K562 (cell line): ENCODE measurements at regions not wholly inside any gene's neighbourhood (a gene's known extent, or its start where the extent isn't known, plus 50 kb on each side); places are given as distances from the start of the nearest gene placed in this dataset.

Experiments used
- ATAC-seq: fragments of 200-7000 bp; cut with Tn5 transposase; 3 replicates; pipeline ENCODE4 v1.9.1; 2020; ENCODE audit warnings: moderate library complexity
- BruUV-seq: library from RNA; stranded (reverse); fragments of 400-500 nt; replicated peaks from 2 replicates; lab custom pipeline; 2021; lab: Mats Ljungman, UMichigan
- CTCF ChIA-PET: fragments of 300-600 bp; formaldehyde crosslinking; extraction: SDS; loops from one replicate; lab custom pipeline; 2021; ENCODE audit warnings: low intra/inter-chr PET ratio; lab: Yijun Ruan, JAX
- POLR2A ChIA-PET: fragments of 300-600, 350-650 bp; sonication (Branson Sonifier 250); formaldehyde crosslinking; extraction: SDS; loops from one replicate; lab custom pipeline; 2021; ENCODE audit warnings: antibody characterized with exemption, inconsistent platforms; lab: Yijun Ruan, JAX
- DNase-seq, 4 experiments: peaks; one replicate each; pipeline versions ENCODE4 v3.0.0 to v3.0.0-alpha.2; 2011 to 2018; ENCODE audit warnings: low spot score in 3 of 4, mixed read lengths in 3 of 4; ENCODE audit errors: extremely low read depth in 1 of 4
- FAIRE-seq: peaks from 2 replicates; lab custom pipeline; 2011; peaks lifted over from hg19 to GRCh38; lab: Jason Lieb, UNC
- H2AFZ ChIP-seq: 2 replicates; pipeline ENCODE4 v1.6.0; 2011; ENCODE audit warnings: low read depth, low read length, control low read depth, inconsistent platforms
- H3K27ac ChIP-seq: fragments of 200-600 bp; 3 replicates; pipeline ENCODE4 v1.8.0; 2011; ENCODE audit warnings: low read depth, mild to moderate bottlenecking, control low read depth, inconsistent platforms, low read length, moderate library complexity, mixed read lengths; ENCODE audit errors: extremely low read depth
- H3K27me3 ChIP-seq, 2 experiments: fragments of 300-600 bp in 1 of 2; 2 replicates in 1 of 2; 3 replicates in 1 of 2; pipeline versions ENCODE4 v1.6.0 to v1.8.0; 2011; ENCODE audit warnings: inconsistent platforms in 2 of 2, low read length in 2 of 2, mild to moderate bottlenecking in 1 of 2, mixed read lengths in 1 of 2, moderate library complexity in 1 of 2; ENCODE audit not compliant: control insufficient read depth in 2 of 2, insufficient read depth in 2 of 2
- H3K36me3 ChIP-seq: fragments of 300-600 bp; 3 replicates; pipeline ENCODE4 v1.8.0; 2011; ENCODE audit warnings: mild to moderate bottlenecking, low read length, inconsistent platforms; ENCODE audit not compliant: control insufficient read depth, insufficient read depth
- H3K4me1 ChIP-seq, 2 experiments: fragments of 200-600 bp in 1 of 2; replicated peaks in 1 of 2; 2 replicates in 1 of 2; 3 replicates in 1 of 2; pipeline versions ENCODE4 v1.5.1 to v1.8.0; 2011; ENCODE audit warnings: inconsistent platforms in 2 of 2, low read length in 2 of 2, mild to moderate bottlenecking in 1 of 2, mixed read lengths in 1 of 2, moderate library complexity in 1 of 2; ENCODE audit not compliant: control insufficient read depth in 2 of 2, insufficient read depth in 2 of 2
- H3K4me2 ChIP-seq: 2 replicates; pipeline ENCODE4 v1.6.1; 2011; ENCODE audit warnings: low read length, control low read depth, inconsistent platforms, mixed read lengths; ENCODE audit not compliant: insufficient read depth
- H3K4me3 ChIP-seq: fragments of 200-600 bp; sonication (generic), shearing (Covaris generic); 2 replicates; pipeline ENCODE4 v1.5.1; 2016; ENCODE audit warnings: control low read depth, inconsistent platforms
- H3K79me2 ChIP-seq: fragments of 200-600 bp; 3 replicates; pipeline ENCODE4 v1.8.0; 2011; ENCODE audit warnings: low read length, inconsistent platforms; ENCODE audit not compliant: control insufficient read depth, insufficient read depth
- H3K9ac ChIP-seq, 2 experiments: 2 replicates each; pipeline versions ENCODE4 v1.6.0 to v1.6.1; 2011; ENCODE audit warnings: low read depth in 2 of 2, low read length in 2 of 2, control low read depth in 1 of 2, inconsistent platforms in 1 of 2, mild to moderate bottlenecking in 1 of 2, mixed read lengths in 1 of 2; ENCODE audit not compliant: insufficient read depth in 1 of 2
- H3K9me1 ChIP-seq: one replicate; pipeline ENCODE4 v1.6.0; 2011; ENCODE audit warnings: inconsistent platforms, mild to moderate bottlenecking, low read length, moderate library complexity; ENCODE audit not compliant: control insufficient read depth, insufficient read depth
- H3K9me3 ChIP-seq: replicated peaks from 2 replicates; pipeline ENCODE4 v1.5.1; 2011; ENCODE audit warnings: low read depth, low read length, inconsistent platforms; ENCODE audit not compliant: control insufficient read depth, insufficient read depth
- H4K20me1 ChIP-seq: replicated peaks from 2 replicates; pipeline ENCODE4 v1.6.1; 2011; ENCODE audit warnings: low read length, inconsistent platforms, mixed read lengths; ENCODE audit not compliant: control insufficient read depth, insufficient read depth
- FOSL1 ChIP-seq: fragments of 200-800 bp; sonication (Bioruptor generic); conservative IDR thresholded peaks from 2 replicates; pipeline ENCODE4 v1.6.1; 2016; ENCODE audit warnings: missing genetic modification characterization, missing compliant biosample characterization
- JUND ChIP-seq, 2 experiments: IDR thresholded peaks; 2 replicates in 1 of 2; 3 replicates in 1 of 2; pipeline ENCODE4 v1.6.1; 2011; ENCODE audit warnings: borderline replicate concordance in 2 of 2, low read depth in 2 of 2, low read length in 2 of 2, improper control_type of control experiment in 1 of 2, missing biosample characterization in 1 of 2, missing genetic modification characterization in 1 of 2, missing genetic modification reagents in 1 of 2
- NR2C1 ChIP-seq, 2 experiments: fragments of 450-650 bp; IDR thresholded peaks; 2 replicates each; pipeline ENCODE4 v1.6.1; 2017; ENCODE audit warnings: mild to moderate bottlenecking in 2 of 2, antibody characterized with exemption in 1 of 2, inconsistent platforms in 1 of 2, missing compliant biosample characterization in 1 of 2, missing genetic modification characterization in 1 of 2
- NR2C2 ChIP-seq, 2 experiments: fragments of 200-800 bp in 1 of 2; sonication (Bioruptor generic) in 1 of 2; sonication (generic) in 1 of 2; formaldehyde crosslinking in 1 of 2; IDR thresholded peaks; 2 replicates each; pipeline versions ENCODE4 v1.6.1 to v1.8.0; 2016 to 2022; ENCODE audit warnings: mild to moderate bottlenecking in 1 of 2, missing compliant biosample characterization in 1 of 2, missing genetic modification characterization in 1 of 2, missing genetic modification reagents in 1 of 2
- PHF21A ChIP-seq: fragments of 450-650 bp; IDR thresholded peaks from 2 replicates; pipeline ENCODE4 v1.6.1; 2017; ENCODE audit warnings: low read depth, borderline replicate concordance
- SPI1 ChIP-seq: IDR thresholded peaks from 2 replicates; pipeline ENCODE4 v1.6.1; 2011; ENCODE audit warnings: low read depth, low read length, control low read depth, borderline replicate concordance
- WGBS: fragments of 100-300 bp; shearing (Covaris generic); methylation state at CpG from one replicate; pipeline ENCODE4 v1.1.6; 2016; ENCODE audit warnings: low coverage, mixed read lengths; ENCODE audit not compliant: insufficient coverage; ENCODE audit errors: missing lambda C conversion rate; 5-methylcytosine and 5-hydroxymethylcytosine counted together
- in situ Hi-C: fragments of 300-500 bp; cut with MboI; formaldehyde crosslinking; loops from 4 replicates; pipeline ENCODE4 v1.15.0; 2018; ENCODE audit warnings: inconsistent platforms, mixed read lengths
- intact Hi-C: fragments of 100-400 bp; cut with micrococcal nuclease; formaldehyde crosslinking; loops from 2 replicates; pipeline ENCODE4 v1.14.2; 2022

GRCh38 chr15:39515765-39516164 lies 65.1 kb upstream of the THBS1 start:
- no TSS peak for BruUV-seq
- intact Hi-C loops (loop anchor here (10.0 kb wide), 1 partner anchor 61 kb away; no protein-coding TSS in a partner anchor), in situ Hi-C loops (no loop called here)
- Histone ChIP-seq H3K36me3 (no peaks in the 10 kb centered on the region), H3K27ac (no peak overlapping the region), H3K4me2 (no peak overlapping the region), H3K79me2 (no peaks in the 10 kb centered on the region), H2AFZ (peak overlapping the region; percentile 40; the same call in 1 of the 2 replicates), H4K20me1 (no peaks in the 10 kb centered on the region), H3K9me3 (peaks cover 6% of the 10 kb centered on the region), H3K4me1 (peaks cover 5 to 29% of the 10 kb centered on the region in 2 experiments; a peak in 4 of 5 replicates), H3K9ac (no peak overlapping the region), H3K9me1 (no peaks in the 10 kb centered on the region), H3K4me3 (no peak overlapping the region), H3K27me3 (no peaks in the 10 kb centered on the region)
- no peak for ATAC-seq
- DNase-seq, result peak in 1 of 4 experiments; percentile 50
- FAIRE-seq, result peak; percentile 6
- ChIA-PET CTCF (no interaction called here), POLR2A (no interaction called here)
- peak; percentile 75 for TF ChIP-seq FOSL1 (tag)
- TF ChIP-seq PHF21A, result no peak
- TF ChIP-seq SPI1, result peak; percentile 2; the same call in 1 of the 2 replicates
- TF ChIP-seq NR2C2 (CRISPR knock-in tag; IDR thresholded peaks at IDR 0.05), result no peak
- 0 out of 2 replicates have a peak, but pooled peaks have one; percentile 12 for TF ChIP-seq NR2C2 (tag; IDR thresholded peaks at IDR 0.05)
- no peak for TF ChIP-seq NR2C1 (IDR thresholded peaks at IDR 0.05)
- peak; percentile 20; the same call in 1 of the 2 replicates for TF ChIP-seq NR2C1 (tag; IDR thresholded peaks at IDR 0.05)
- TF ChIP-seq JUND (IDR thresholded peaks at IDR 0.05; ENCODE audit: borderline replicate concordance, low read depth, low read length), result peak; percentile 48; the same call in 1 of the 2 replicates
- peak; percentile 47; the same call in 1 of the 3 replicates for TF ChIP-seq JUND (tag; IDR thresholded peaks at IDR 0.05; ENCODE audit: borderline replicate concordance, low read depth, low read length)
- WGBS, result 7% methylated on average over 3 of the region's 3 CpGs
